ENCODE measurements at regions not wholly inside any gene's neighbourhood (a gene's known extent, or its start where the extent isn't known, plus 50 kb on each side); places are given as distances from the start of the nearest gene placed in this dataset.
A peak's percentile ranks its signal among the peaks of the same experiment; 100 is the strongest.

- H2AFZ ChIP-seq (replicated peaks; ENCODE audit: low read length, poor library complexity), result peak overlapping the region; percentile 53
- no peak overlapping the region for H3K56ac ChIP-seq (ENCODE audit: extremely low read depth, insufficient read depth, low read length)
- no peak overlapping the region for H4K91ac ChIP-seq (ENCODE audit: insufficient read depth, low read depth, low read length)
- H3K18ac ChIP-seq (ENCODE audit: low read depth, low read length), result no peak overlapping the region
- H4K20me1 ChIP-seq (ENCODE audit: insufficient read depth, low read length), result no peaks in the 10 kb centered on the region
- ChIA-PET CTCF (no interaction called here), POLR2A (ENCODE audit: unreplicated experiment) (no interaction called here)
- H3K9me1 ChIP-seq (ENCODE audit: insufficient read depth, low read length), result peaks cover 7% of the 10 kb centered on the region; the same call in 1 of the 2 replicates
- H3K27ac ChIP-seq (ENCODE audit: insufficient read depth, low read length), result no peak overlapping the region
- H3K27me3 ChIP-seq (ENCODE audit: control insufficient read depth, insufficient read depth, low read length), result no peaks in the 10 kb centered on the region
- H2BK20ac ChIP-seq (ENCODE audit: low read depth, low read length), result no peak overlapping the region; the same call in none of the 2 replicates
- H2BK5ac ChIP-seq (ENCODE audit: low read depth, low read length, poor library complexity, severe bottlenecking), result no peak overlapping the region
- TF ChIP-seq RFX5 (IDR thresholded peaks at IDR 0.05; ENCODE audit: low read depth, low read length), result no peak
- TF ChIP-seq ELK1 (IDR thresholded peaks at IDR 0.05; ENCODE audit: borderline replicate concordance, low read depth, low read length), result no peak
- no peak for TF ChIP-seq CHD1 (IDR thresholded peaks at IDR 0.05; ENCODE audit: low read depth, low read length)
- no peak for TF ChIP-seq USF2 (IDR thresholded peaks at IDR 0.05; ENCODE audit: low read depth, low read length)
- no peak for TF ChIP-seq FOS (IDR thresholded peaks at IDR 0.05; ENCODE audit: low read depth, low read length)
- no peak for TF ChIP-seq NFE2L2 (IDR thresholded peaks at IDR 0.05; ENCODE audit: low read depth, low read length)
- no peak for TF ChIP-seq MAZ (IDR thresholded peaks at IDR 0.05; ENCODE audit: borderline replicate concordance, low read depth, low read length)
- no peak for TF ChIP-seq RCOR1 (IDR thresholded peaks at IDR 0.05; ENCODE audit: insufficient replicate concordance, low read length)
- no peaks in the 10 kb centered on the region for H3K9me3 ChIP-seq (ENCODE audit: control insufficient read depth, insufficient read depth, low read length)
- no peak overlapping the region for H3K4ac ChIP-seq (ENCODE audit: low read depth, low read length)
- in situ Hi-C loops (cut with MboI; ENCODE audit: low sequenced_read_pairs) (no loop called here), dilution Hi-C loops (cut with HindIII; ENCODE audit: low sequenced_read_pairs, unreplicated experiment) (no loop called here), intact Hi-C loops (cut with micrococcal nuclease) (no loop called here)
- peaks cover 12% of the 10 kb centered on the region; the same call in 1 of the 2 replicates for H3K4me1 ChIP-seq (ENCODE audit: control insufficient read depth, insufficient read depth, low read length)
- WGBS, 2 experiments (ENCODE audit: extremely low coverage in 2 of 2, insufficient read length in 1 of 2), result 50% methylated on average over 1 of the region's 3 CpGs; no CpG with 5 or more reads in 1 of the 2 experiments
- H4K5ac ChIP-seq (ENCODE audit: low read depth, low read length), result no peak overlapping the region
- H3K14ac ChIP-seq (replicated peaks; ENCODE audit: low read depth, low read length), result no peak overlapping the region
- H3K4me3 ChIP-seq (ENCODE audit: insufficient read depth, low read depth, low read length), result no peak overlapping the region
- no peak overlapping the region for H3K4me2 ChIP-seq (ENCODE audit: low read depth, low read length)
- no peak overlapping the region for H2AK9ac ChIP-seq (replicated peaks; ENCODE audit: low read depth, low read length, poor library complexity)
- DNase-seq (no peak), ATAC-seq (ENCODE audit: low read depth) (no peak)
- no peak overlapping the region for H2AK5ac ChIP-seq (ENCODE audit: low read depth, low read length)
- H3K79me1 ChIP-seq (ENCODE audit: low read depth in 1 of 2, low read length in 2 of 2), result no peaks in the 10 kb centered on the region
- H3K9ac ChIP-seq (ENCODE audit: low read depth, low read length), result no peak overlapping the region
- no peak overlapping the region for H3K23ac ChIP-seq (ENCODE audit: low read depth, low read length)
- H2BK15ac ChIP-seq (ENCODE audit: low read depth, low read length), result no peak overlapping the region
- no TSS peak for BruUV-seq (replicated peaks)
- H4K8ac ChIP-seq (ENCODE audit: low read depth in 2 of 2, low read length in 2 of 2), result no peak overlapping the region
- no peak overlapping the region; the same call in 1 of the 2 replicates for H2BK120ac ChIP-seq (ENCODE audit: low read depth, low read length)
- no peaks in the 10 kb centered on the region for H3K36me3 ChIP-seq (ENCODE audit: control insufficient read depth, insufficient read depth, low read length)
These were observed 159.8 kb upstream of the KIT start for GRCh38 chr4:54497947-54498346.

Data from IMR-90 (cell line).